HG02642 (cell line): ENCODE measurements at regions not wholly inside any gene's neighbourhood (a gene's known extent, or its start where the extent isn't known, plus 50 kb on each side); places are given as distances from the start of the nearest gene placed in this dataset.
A peak's percentile ranks its signal among the peaks of the same experiment; 100 is the strongest.
"Not testable (repeated sequence)": the region's sequence is repeated elsewhere in the genome, so short reads cannot be mapped to it uniquely, and the experiment has no call there.

ENCODE experiments used
- ATAC-seq: cut with Tn5 transposase; IDR thresholded peaks from one replicate; pipeline ENCODE4 v1.9.1; 2021; ENCODE audit warnings: mild to moderate bottlenecking; ENCODE audit not compliant: unreplicated experiment, poor library complexity

GRCh38 chr1:120544434-120544833 lies 129.6 kb downstream of the NBPF8 start:
- peak; percentile 94 for ATAC-seq

GRCh38 chr1:120550335-120550734 lies 135.5 kb downstream of the NBPF8 start:
- ATAC-seq: not testable (repeated sequence)

- ATAC-seq: not testable (repeated sequence)
Measured at GRCh38 chr1:120552190-120552589, 137.4 kb downstream of the NBPF8 start.

GRCh38 chr1:120557605-120558302 lies 142.9 kb downstream of the NBPF8 start:
- ATAC-seq: not testable (repeated sequence)

GRCh38 chr1:120558303-120559060 lies 143.6 kb downstream of the NBPF8 start:
- ATAC-seq: peak; percentile 86

- not testable (repeated sequence) for ATAC-seq
Measured at GRCh38 chr1:120561767-120562166, 146.9 kb downstream of the NBPF8 start.

- not testable (repeated sequence) for ATAC-seq
Measured at GRCh38 chr1:120565396-120565795, 150.6 kb downstream of the NBPF8 start.

- not testable (repeated sequence) for ATAC-seq
Measured at GRCh38 chr1:120567620-120568019, 152.8 kb downstream of the NBPF8 start.

- not testable (repeated sequence) for ATAC-seq
Measured at GRCh38 chr1:120575201-120575600, 148.5 kb upstream of the NBPF26 start.

GRCh38 chr1:120582135-120582534 lies 141.6 kb upstream of the NBPF26 start:
- not testable (repeated sequence) for ATAC-seq

GRCh38 chr1:120586053-120586452 lies 137.7 kb upstream of the NBPF26 start:
- ATAC-seq: not testable (repeated sequence)

- not testable (repeated sequence) for ATAC-seq
Measured at GRCh38 chr1:120588811-120589210, 134.9 kb upstream of the NBPF26 start.

GRCh38 chr1:120591774-120592173 lies 132.0 kb upstream of the NBPF26 start:
- peak; percentile 59 for ATAC-seq

GRCh38 chr1:120592943-120593342 lies 130.8 kb upstream of the NBPF26 start:
- not testable (repeated sequence) for ATAC-seq

GRCh38 chr1:120593648-120594047 lies 130.1 kb upstream of the NBPF26 start:
- ATAC-seq: not testable (repeated sequence)

- not testable (repeated sequence) for ATAC-seq
Measured at GRCh38 chr1:120598331-120598951, 125.3 kb upstream of the NBPF26 start.

GRCh38 chr1:120599511-120599910 lies 124.2 kb upstream of the NBPF26 start:
- ATAC-seq: not testable (repeated sequence)

- ATAC-seq: not testable (repeated sequence)
Measured at GRCh38 chr1:120600442-120601041, 123.2 kb upstream of the NBPF26 start.

- ATAC-seq: not testable (repeated sequence)
Measured at GRCh38 chr1:120607882-120608281, 115.9 kb upstream of the NBPF26 start.

GRCh38 chr1:120608314-120609014 lies 115.3 kb upstream of the NBPF26 start:
- not testable (repeated sequence) for ATAC-seq
